ENCODE measurements at regions not wholly inside any gene's neighbourhood (a gene's known extent, or its start where the extent isn't known, plus 50 kb on each side); places are given as distances from the start of the nearest gene placed in this dataset.
A peak's percentile ranks its signal among the peaks of the same experiment; 100 is the strongest.
"Not testable (repeated sequence)": the region's sequence is repeated elsewhere in the genome, so short reads cannot be mapped to it uniquely, and the experiment has no call there.

- DNase-seq (ENCODE audit: low read depth in 2 of 3, low spot score in 2 of 3) = not testable (repeated sequence)
Observed at GRCh38 chr5:14993459-14994133, 122.0 kb upstream of the ANKH start.

DNA sequence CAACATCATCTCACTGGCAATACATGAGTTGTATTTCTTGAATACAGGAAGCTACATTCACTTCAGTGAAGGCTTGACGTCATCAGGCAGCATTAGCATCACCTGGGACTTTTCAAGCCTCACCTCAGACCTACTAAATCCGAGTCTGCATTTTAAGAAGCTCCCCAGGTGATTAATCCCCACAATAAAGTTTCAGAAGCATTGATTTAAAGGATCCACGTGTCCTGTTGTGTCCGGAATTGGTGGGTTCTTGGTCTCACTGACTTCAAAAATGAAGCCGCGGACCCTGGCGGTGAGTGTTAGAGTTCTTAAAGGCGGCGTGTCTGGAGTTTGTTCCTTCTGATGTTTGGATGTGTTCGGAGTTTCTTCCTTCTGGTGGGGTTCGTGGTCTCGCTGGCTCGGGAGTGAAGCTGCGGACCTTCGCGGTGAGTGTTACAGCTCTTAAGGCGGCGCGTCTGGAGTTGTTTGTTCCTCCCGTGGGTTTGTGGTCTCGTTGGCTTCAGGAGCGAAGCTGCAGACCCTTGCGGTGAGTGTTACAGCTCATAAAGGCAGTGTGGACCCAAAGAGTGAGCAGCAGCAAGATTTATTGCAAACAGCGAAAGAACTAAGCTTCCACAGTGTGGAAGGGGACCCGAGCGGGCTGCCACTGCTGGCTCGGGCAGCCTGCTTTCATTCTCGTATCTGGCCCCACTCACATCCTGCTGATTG lies 121.3 kb upstream of the ANKH start:
- DNase-seq (ENCODE audit: low read depth in 2 of 3, low spot score in 2 of 3) = peak in 1 of 3 experiments; percentile 5

DNA sequence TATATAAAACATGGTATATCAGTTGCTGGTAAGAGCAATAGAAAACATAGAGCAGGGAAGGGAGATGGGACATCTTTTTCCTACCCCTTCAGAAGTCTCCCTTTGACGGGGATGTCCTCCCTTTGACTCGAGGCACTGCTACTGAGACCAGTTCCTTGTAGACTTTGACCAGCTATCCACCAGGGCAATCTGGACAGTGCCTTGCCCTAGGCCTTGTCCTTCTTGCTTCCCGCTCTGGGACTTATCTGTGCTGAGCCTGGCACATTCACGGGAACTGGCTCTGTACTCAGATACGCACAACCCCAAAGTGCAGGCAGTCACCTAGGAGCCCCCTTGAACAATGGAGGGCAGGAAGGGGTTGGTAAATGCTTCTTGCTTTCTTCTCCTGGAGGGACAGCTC lies 116.6 kb upstream of the ANKH start:
- DNase-seq (ENCODE audit: low read depth in 2 of 3, low spot score in 2 of 3) = no peak

DNA sequence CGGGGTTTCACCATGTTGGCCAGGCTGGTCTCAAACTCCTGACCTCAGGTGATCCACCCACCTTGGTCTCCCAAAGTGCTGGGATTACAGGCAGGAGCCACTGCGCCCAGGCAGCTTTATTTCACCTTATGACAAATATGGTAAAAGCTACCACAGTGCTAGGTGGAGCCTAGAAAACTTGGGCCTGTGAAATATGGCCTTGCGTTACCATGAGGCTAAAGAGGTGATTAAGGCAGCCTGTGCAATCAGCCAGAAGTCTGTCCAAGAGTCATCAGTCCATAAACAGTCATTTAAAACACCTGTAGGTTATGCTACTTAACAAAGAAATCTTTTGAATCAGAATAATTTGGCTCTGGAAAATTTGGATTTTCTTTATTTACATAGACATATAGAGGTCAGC lies 114.8 kb upstream of the ANKH start:
- no peak for DNase-seq (ENCODE audit: low read depth in 2 of 3, low spot score in 2 of 3)

DNA sequence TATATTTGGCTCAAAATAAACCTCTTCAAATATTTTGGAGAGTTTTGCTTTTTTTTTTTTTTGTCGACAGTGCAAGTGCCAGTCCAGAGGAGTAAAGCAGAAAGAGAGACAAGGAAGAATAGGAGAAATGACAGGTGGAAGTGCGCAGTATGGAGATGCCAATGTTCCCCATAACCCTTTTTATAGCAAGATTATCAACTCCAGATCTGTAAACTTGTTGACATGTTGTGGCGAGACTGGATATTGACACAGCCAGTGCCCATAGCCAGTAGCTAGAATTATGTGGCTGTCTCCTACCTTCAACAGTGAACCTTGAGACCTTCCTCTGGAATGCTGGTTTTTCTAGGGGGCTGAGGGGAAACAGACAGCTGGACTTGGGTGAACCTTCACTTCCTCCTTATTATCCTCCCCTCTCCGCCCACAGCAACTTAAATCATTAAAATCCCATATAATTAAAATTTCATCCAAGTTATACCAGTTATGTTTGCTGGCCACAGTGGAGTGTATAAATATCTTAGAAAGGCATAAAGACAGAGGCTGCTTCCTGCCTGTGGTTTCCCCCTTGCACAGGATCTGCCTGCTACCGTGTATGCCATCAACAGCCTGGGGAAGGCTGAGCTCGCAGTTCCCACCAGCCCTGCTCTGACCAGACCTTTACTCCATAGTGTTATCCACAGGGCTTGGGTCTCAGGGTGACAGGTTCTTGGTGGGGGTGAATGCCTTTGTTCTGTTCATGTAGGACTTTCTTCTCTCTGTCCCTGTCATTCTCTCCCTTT lies 112.3 kb upstream of the ANKH start:
- DNase-seq (ENCODE audit: low read depth in 2 of 3, low spot score in 2 of 3) = no peak

GRCh38 chr5:14980698-14981097 lies 109.1 kb upstream of the ANKH start:
- DNase-seq (ENCODE audit: low read depth in 2 of 3, low spot score in 2 of 3) = no peak

- no peak for DNase-seq (ENCODE audit: low read depth in 2 of 3, low spot score in 2 of 3)
Observed at GRCh38 chr5:14977058-14977685, 105.6 kb upstream of the ANKH start.

GRCh38 chr5:14976486-14976885 lies 104.9 kb upstream of the ANKH start:
- no peak for DNase-seq (ENCODE audit: low read depth in 2 of 3, low spot score in 2 of 3)

DNA sequence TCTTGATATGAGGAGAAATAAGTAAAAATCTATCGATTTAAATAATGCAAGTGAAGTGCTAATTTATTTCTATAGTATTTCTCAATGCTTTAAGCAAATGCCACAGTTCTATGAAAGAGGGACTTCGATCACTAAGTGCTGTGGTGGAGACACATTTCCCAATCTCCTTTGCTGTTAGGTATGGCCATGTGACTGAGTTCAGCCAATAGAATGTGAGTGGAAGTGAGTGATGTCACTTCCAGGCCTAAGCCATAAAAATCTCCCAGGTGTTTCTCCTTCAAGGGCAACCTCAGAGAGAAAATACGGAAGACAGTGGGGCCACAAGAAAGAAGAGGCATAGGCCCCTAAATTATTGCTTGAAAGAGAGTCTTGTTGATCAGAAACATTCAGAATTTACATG lies 100.3 kb upstream of the ANKH start:
- no peak for DNase-seq (ENCODE audit: low read depth in 2 of 3, low spot score in 2 of 3)

- no peak for DNase-seq (ENCODE audit: low read depth in 2 of 3, low spot score in 2 of 3)
Observed at GRCh38 chr5:14968796-14969195, 97.2 kb upstream of the ANKH start.

GRCh38 chr5:14967166-14967565 lies 95.6 kb upstream of the ANKH start:
- DNase-seq (ENCODE audit: low read depth in 2 of 3, low spot score in 2 of 3) = no peak

GRCh38 chr5:14965815-14966214 lies 94.2 kb upstream of the ANKH start:
- DNase-seq (ENCODE audit: low read depth in 2 of 3, low spot score in 2 of 3) = no peak

DNA sequence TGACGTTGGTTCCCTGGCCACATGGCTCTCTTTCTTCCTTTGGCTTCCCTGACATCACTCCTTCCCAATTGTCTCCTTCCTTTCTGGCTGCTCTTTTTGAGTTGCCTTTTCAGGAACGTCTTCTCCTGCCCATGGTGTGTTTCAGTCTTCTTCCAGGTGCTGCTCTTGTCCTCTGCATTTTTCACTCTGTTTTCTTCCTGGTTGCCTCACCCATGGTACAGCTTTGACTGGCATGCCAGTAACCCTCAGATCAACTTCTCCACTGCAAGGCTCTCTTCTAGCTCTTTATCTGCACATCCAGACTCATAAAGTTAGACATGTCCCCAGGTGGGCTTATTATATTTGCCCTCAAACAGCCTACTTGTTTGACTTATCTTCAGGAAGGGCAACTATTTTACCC lies 91.0 kb upstream of the ANKH start:
- DNase-seq (ENCODE audit: low read depth in 2 of 3, low spot score in 2 of 3) = no peak

DNA sequence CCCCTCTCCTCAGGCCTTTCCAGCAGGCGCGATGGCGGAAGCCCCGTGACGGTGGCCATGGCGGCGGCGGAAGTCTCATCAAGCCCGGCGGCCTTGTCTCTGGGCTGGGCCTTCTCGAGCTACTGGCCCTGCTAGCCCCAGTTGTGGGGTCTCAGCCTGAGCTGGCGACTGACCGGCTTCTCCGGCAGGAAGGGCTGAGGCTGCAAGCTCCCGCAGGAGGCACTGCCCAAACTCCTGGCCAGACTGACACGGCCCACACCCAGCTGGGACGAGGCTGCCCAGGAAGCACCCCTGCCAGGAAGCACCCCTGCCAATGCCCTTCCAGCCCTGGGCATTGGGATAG lies 88.5 kb upstream of the ANKH start:
- no peak for DNase-seq (ENCODE audit: low read depth in 2 of 3, low spot score in 2 of 3)

DNA sequence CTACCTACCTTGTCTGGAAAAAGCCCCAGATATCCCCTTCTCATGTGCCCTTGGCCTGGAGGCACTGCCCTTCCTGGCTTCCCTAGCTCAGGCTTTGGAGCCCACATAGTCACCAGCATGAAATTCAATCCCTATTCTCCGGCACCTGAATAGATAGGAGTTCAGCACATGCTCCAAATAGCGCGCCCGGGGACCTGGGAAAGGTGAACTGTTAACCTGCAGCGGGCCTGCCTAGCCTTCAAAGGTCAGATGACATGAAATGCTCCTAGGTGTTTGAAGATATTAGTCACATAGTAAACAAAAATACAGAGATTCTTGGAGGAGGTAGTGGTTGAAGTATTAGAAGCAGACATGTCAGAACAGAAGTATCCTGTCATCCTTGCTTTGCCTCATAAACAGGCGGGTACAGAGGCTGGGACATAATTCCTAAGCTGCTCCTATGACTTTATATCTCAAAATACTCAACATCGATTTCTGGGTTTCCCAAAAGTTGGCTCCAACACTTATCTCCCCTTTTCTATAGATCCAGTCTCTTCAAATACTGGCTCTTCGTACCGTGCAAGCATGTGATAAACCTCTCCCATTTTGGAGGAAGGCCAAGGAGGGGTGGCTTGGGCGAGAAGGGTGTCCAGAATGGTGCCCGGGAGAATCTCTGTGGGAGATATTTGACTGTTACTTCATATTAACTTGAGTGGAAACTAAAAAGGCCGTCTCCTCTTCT lies 88.0 kb upstream of the ANKH start:
- DNase-seq (ENCODE audit: low read depth in 2 of 3, low spot score in 2 of 3) = no peak

GRCh38 chr5:14958188-14958587 lies 86.6 kb upstream of the ANKH start:
- no peak for DNase-seq (ENCODE audit: low read depth in 2 of 3, low spot score in 2 of 3)

DNA sequence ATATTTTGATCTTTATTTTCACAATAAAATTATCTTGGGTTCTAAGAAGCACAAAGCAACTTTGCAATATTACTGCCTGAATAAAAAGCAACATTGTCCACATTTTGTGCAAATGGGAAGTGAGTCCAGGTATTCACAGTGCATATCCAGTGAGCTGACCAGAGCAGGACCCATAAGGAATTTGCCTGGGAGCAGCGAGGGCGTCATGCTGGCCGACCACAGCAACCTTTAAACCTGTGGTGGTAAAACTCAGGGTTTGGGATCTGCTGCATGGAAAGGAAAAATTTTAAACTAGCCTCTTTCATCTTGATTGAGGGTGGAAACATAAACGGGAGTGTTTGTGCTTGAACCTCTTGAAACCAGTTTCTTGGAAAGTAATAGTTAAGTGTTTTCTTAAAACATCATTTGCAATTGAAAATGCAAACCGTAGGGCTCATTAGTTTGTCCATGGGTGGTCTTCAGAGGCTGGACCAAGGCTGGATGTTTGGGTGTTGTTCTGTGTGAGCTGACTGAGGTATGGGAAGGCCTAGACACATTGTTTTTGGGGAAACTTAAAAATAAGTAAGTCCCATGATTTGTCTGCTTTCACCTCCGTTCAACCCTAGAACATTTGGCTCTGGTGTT lies 85.0 kb upstream of the ANKH start:
- DNase-seq (ENCODE audit: low read depth in 2 of 3, low spot score in 2 of 3) = no peak

DNA sequence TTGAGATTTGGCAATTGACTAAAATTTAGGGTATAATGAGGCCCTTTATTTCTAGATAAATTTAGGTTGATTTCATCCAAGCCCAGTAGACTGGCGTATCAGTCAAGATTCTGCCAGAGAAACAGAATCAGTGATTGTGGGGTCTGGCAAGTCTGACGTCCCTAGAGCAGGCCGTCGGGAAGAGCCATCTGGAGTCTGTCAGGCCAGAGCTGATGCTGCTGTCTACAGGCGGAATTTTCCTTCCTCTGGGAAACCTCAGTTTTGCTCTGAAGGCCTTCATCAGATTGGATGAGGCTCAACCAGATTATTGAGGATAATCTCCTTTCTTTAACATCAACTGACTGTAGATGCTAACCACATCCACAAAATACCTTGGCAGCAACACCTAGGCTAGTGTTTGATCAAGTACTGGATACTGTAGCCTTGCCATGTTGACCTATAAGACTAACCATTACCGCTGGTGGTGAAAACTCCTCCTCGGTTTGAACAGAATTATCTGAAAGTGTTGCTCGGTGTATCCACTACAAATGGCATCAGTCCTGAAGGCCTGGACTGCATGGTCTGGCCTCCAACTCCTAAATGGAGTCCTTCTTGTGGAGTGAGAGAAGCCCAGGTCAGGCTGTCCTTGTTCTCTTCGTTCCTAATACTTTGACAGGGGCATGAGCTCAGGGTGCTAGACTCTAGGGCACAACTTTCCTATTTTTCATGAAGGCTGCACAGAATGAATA lies 83.2 kb upstream of the ANKH start:
- no peak for DNase-seq (ENCODE audit: low read depth in 2 of 3, low spot score in 2 of 3)

GRCh38 chr5:14954216-14954615 lies 82.6 kb upstream of the ANKH start:
- no peak for DNase-seq (ENCODE audit: low read depth in 2 of 3, low spot score in 2 of 3)

- no peak for DNase-seq (ENCODE audit: low read depth in 2 of 3, low spot score in 2 of 3)
Observed at GRCh38 chr5:14953075-14953607, 81.6 kb upstream of the ANKH start.

All from activated CD8-positive, alpha-beta memory T cell treated with anti-CD3 and anti-CD28 coated beads for 48 hours (primary cell).